ENCODE measurements at regions not wholly inside any gene's neighbourhood (a gene's known extent, or its start where the extent isn't known, plus 50 kb on each side); places are given as distances from the start of the nearest gene placed in this dataset.

GRCh38 chr3:55333923-55334322 lies 153.2 kb downstream of the WNT5A start:
- TF ChIP-seq, protein P1, sequence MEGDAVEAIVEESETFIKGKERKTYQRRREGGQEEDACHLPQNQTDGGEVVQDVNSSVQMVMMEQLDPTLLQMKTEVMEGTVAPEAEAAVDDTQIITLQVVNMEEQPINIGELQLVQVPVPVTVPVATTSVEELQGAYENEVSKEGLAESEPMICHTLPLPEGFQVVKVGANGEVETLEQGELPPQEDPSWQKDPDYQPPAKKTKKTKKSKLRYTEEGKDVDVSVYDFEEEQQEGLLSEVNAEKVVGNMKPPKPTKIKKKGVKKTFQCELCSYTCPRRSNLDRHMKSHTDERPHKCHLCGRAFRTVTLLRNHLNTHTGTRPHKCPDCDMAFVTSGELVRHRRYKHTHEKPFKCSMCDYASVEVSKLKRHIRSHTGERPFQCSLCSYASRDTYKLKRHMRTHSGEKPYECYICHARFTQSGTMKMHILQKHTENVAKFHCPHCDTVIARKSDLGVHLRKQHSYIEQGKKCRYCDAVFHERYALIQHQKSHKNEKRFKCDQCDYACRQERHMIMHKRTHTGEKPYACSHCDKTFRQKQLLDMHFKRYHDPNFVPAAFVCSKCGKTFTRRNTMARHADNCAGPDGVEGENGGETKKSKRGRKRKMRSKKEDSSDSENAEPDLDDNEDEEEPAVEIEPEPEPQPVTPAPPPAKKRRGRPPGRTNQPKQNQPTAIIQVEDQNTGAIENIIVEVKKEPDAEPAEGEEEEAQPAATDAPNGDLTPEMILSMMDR (IDR thresholded peaks at IDR 0.05; ENCODE audit: borderline replicate concordance, extremely low read depth, low read length, poor library complexity, severe bottlenecking), result no peak
- TF ChIP-seq EZH2 (IDR thresholded peaks at IDR 0.05; ENCODE audit: borderline replicate concordance, low read depth, low read length, severe bottlenecking), result no peak

All from DND-41 (cell line).